ENCODE measurements at regions not wholly inside any gene's neighbourhood (a gene's known extent, or its start where the extent isn't known, plus 50 kb on each side); places are given as distances from the start of the nearest gene placed in this dataset.

- DNase-seq (ENCODE audit: low read depth in 2 of 2), result no peak
Measured at GRCh38 chr22:47943729-47944700, 1181.6 kb downstream of the TBC1D22A start.

GRCh38 chr22:47940211-47940610, 1177.8 kb downstream of the TBC1D22A start:
- DNase-seq (ENCODE audit: low read depth in 2 of 2), result no peak

- DNase-seq (ENCODE audit: low read depth in 2 of 2), result no peak
Measured at GRCh38 chr22:47933891-47934290, 1171.4 kb downstream of the TBC1D22A start.

DNA sequence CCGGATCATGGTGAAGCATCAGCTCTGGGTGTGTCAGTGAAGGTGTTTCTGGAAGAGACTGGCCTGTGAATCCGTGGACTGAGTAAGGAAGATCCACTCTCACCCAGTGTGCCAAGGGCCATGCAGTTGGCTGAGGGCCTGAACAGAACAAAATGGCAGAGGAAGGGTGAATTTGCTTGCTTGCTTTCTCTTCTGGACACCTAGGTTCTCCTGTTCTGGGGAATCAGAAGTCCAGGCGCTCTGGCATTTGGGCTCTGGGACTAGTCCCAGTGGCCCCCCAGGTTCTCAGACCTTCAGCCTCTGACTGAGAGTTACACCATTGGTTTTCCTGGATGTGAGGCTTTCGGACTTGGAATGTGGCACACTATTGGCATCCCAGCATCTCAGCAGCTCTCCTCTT, 1170.8 kb downstream of the TBC1D22A start:
- no peak for DNase-seq (ENCODE audit: low read depth in 2 of 2)

DNA sequence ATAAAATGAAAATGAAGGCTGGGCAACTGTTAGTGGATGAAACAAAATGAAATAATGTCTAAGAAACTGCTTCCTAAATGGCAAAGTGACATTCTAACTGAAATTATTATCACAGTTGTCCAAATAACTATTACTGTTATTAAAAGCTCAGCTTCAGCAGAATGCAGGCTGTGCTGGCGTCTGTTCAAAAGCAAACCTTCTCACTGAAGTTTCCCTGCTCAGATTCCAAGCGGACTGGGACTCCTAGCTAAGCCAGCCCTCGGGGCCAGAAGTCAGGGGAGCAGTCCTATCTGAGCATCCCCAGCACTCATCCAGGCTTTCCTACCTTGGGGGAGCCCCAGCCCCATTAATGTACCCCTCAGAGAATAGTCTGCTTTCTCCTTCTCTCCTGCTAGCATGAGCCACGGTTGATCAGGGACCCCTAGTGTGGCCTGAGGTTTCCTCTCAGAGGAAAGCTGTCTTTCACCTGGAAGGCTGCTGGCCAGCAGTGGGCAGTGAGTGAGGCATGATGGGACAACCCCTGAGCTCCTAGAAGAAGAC, 1167.3 kb downstream of the TBC1D22A start:
- DNase-seq (ENCODE audit: low read depth in 2 of 2), result no peak

GRCh38 chr22:47929073-47929472, 1166.6 kb downstream of the TBC1D22A start:
- no peak for DNase-seq (ENCODE audit: low read depth in 2 of 2)

DNA sequence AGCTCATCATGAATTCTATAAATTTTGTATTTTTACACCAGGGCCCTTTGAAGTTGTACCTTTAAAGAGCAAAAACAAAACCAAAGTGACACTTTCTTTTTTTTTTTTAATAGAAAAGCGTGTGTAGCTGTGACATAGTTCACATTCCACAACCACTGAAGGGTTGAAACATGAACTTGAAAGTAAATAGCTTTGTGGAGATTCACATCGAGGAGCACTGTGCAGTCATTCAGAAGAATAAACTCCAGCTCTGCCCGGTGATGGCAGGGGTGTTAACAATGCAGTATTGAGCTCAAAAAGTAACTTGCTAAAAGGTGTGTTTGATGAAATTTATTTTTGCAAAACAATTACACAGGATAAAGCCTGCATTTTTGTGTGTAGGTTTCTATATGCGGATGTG, 1166.2 kb downstream of the TBC1D22A start:
- DNase-seq (ENCODE audit: low read depth in 2 of 2), result no peak

DNA sequence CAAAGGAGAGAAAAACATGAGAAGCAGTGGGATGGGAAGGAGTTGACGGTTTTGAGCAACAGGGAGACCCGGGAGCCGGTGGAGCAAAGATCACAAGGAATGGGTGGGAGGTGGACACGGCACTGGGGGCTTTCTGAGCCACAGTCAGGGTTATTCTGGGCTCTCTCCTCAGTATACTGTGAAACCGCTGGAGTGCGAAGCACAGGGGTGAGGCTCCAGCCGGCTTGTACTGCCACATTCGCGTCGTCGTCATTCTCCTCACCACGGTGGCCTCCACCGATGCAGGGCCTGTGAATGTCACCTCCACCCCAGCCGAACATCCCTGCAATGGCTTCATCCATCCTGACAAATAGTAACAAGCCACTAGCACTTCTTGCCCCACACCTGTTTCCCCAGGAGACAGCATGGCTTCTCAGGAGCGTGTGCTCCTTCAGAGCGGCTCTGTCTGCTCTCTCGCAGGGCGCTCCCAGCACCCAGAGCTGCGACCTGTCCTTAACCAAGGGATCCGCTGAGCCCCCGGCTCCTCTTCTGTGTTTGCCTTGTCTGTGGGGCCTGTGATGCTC, 1165.3 kb downstream of the TBC1D22A start:
- no peak for DNase-seq (ENCODE audit: low read depth in 2 of 2)

- DNase-seq (ENCODE audit: low read depth in 2 of 2), result no peak
Measured at GRCh38 chr22:47923011-47923427, 1160.6 kb downstream of the TBC1D22A start.

GRCh38 chr22:47921906-47922305, 1159.5 kb downstream of the TBC1D22A start:
- DNase-seq (ENCODE audit: low read depth in 2 of 2), result no peak

GRCh38 chr22:47920380-47920959, 1158.0 kb downstream of the TBC1D22A start:
- no peak for DNase-seq (ENCODE audit: low read depth in 2 of 2)

GRCh38 chr22:47919893-47920292, 1157.4 kb downstream of the TBC1D22A start:
- no peak for DNase-seq (ENCODE audit: low read depth in 2 of 2)

DNA sequence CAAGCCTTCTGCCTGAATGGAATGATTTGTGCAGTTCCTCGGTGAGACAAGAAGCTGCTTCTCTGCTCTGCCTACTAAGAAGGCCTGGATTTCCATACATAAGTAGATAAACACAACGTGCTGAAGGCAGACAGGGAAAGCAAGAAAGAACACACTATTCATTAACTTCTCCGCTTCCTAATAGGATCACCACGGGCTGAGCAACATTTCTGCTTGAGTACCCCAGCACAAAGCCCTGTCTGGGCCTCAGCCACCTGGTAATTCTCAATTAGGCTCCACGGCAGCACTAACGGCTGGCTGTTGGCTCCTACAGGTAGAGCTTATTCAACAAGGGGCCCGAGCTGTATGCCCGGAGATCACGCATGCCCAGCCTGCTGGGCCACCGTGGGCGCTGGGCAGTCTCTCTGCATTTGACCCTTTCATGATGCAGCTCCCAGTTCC, 1156.6 kb downstream of the TBC1D22A start:
- DNase-seq (ENCODE audit: low read depth in 2 of 2), result no peak

DNA sequence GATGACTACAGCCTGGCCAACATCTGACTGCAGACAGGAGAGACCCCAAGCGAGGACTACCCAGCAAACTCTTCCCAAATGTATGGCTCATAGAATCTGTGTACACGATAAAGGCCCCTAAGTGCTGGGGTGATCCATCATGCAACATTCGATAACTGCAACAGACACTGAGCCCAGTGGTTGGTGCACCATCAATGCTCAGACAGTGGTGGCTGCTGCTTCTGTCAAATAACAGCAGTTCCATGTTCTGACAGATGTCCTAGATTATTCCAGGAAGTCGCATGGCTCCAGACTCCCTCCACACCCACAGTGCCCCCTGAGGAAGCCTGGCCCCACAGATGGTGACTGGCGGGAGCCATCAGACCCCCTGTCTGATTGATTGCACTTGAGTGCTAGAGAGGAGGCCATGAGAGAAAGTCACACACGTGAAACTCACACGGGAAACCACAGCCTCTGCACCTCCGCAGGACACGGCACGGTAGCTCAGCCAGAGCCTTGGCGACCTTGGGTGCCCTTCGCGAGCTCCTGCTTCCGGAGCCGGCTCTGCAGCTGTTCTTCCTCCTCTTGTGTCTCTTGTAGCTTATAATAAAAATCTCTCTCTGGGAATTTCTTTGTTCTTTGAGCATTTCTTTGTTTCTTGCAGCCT, 1155.9 kb downstream of the TBC1D22A start:
- DNase-seq (ENCODE audit: low read depth in 2 of 2), result no peak

DNA sequence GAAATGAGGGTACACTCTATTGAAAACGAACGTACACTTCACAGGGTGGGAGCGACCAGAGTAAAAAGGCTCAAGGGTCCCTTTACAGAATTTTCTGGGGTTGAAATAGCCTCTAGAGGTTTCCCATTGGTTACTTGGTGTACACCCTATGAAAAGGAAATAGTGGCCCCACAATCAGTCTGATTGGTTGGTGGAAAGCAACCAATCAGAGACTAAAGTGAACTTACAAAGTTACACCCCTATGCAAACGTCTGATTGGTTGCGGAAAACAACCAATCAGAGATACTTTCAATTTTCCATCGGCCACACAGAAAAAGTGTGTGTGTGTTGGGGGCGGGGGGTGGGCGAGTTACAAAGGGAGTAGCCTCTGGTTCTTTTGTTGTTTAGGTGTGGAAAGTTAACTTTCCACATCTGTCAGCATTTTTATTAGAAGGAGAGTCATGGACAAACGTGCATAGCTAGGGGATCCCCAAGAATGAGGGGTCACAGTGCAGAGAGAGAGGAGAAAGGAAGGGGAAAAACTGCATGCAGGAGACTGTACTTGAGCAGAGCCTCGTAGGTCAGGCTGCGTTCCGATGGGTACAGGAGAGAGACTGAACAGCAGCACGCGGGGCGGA, 1152.1 kb downstream of the TBC1D22A start:
- no peak for DNase-seq (ENCODE audit: low read depth in 2 of 2)

GRCh38 chr22:47902646-47903180, 1140.3 kb downstream of the TBC1D22A start:
- no peak for DNase-seq (ENCODE audit: low read depth in 2 of 2)

- DNase-seq (ENCODE audit: low read depth in 2 of 2), result no peak
Measured at GRCh38 chr22:47901911-47902310, 1139.5 kb downstream of the TBC1D22A start.

DNA sequence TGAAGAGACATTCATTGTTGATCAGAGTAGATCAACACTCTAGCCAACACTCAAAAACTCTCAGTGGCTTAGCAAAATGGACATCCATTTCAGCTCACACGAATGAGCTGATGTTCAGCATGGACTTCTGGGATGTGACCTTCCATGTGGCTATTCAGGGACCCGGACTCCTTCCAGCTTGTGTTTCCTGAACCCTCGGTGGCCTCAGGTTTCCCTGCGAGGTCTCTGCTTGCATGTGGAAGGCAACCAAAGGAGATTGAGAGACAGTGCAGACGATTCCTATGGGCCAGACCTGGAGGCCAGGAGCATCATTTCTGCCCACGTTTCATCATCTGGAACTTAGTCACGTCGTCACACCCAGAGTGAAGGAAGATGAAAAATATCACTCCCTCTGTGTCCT, 1137.4 kb downstream of the TBC1D22A start:
- DNase-seq (ENCODE audit: low read depth in 2 of 2), result no peak

DNA sequence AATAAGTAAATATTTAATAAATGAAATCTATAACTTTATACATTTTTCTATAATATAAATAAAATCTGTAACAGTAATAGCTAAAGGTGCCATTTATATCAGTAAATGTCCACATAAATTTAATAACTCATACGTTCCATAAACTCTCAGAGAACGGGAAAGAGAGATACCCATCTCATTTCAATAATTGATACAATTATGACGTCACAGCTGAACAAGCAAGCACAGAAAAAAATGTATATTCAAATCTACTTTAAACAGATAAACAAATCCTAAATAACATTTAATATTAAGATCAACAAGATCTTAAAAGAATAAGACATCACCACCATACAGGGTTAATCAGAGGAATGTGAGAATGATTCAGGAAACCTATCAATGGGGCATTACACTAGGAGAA, 1136.5 kb downstream of the TBC1D22A start:
- no peak for DNase-seq (ENCODE audit: low read depth in 2 of 2)

DNA sequence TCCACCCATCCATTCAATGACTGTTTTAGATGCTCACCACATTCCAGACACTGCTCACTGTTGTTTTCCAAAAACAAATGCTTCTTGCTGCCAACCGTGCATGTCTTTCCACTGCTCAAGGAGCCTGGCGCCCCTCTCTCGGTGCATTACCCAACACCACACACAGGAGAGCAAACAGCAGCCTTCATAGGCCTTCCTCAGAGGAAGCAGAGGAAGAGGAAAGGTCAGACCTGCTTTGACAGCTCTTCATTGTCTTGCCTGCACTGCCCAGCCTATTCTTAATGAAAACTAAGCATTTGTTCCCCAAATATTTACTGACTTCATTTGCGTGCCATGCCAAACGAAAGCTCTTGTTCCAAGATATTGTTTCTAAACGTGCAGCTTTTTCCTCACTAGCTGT, 1129.2 kb downstream of the TBC1D22A start:
- no peak for DNase-seq (ENCODE audit: low read depth in 2 of 2)

DNA sequence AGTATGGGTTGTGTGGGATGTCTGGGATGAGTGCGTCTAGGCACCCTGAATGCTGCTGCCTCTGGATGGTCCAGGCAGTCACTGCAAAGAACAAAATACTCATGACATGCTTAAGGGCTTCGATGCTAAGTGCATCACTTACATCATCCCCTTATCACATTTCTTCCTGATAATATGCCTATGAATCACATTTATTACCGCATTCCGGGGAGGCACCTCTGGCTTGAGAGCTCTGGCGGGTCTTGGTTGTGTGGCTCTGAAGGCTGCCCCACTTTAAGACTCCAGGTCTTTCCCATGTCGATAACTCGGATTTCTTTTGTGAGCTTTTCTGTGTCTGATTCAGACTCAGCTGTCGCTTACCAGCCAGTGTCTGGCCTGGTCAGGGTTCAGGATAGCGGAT, 1126.4 kb downstream of the TBC1D22A start:
- DNase-seq (ENCODE audit: low read depth in 2 of 2), result no peak
